ENCODE measurements at regions not wholly inside any gene's neighbourhood (a gene's known extent, or its start where the extent isn't known, plus 50 kb on each side); places are given as distances from the start of the nearest gene placed in this dataset.
"Not testable (repeated sequence)": the region's sequence is repeated elsewhere in the genome, so short reads cannot be mapped to it uniquely, and the experiment has no call there.

DNA sequence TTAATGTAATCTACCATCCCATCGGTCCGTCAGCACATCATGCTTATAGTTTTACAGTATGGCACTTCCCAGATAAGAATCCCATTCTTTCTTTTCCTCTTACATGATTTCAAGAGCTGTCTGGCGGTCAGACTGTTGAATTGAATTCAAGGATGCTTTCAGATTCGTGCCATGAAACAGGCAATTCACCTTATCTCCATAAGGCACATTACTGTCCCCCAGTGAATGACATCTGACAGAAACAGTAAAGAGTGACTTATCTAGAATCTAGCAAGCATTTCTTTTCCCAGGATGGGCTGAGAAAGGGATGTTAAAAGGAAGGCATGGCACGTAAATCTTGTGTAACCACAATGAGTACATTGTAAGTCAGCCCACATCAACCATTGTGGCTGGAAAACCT lies 61.1 kb upstream of the SEM1 start:
- intact Hi-C loops (cut with DNase I): no loop called here
- DNase-seq (ENCODE audit: low spot score): no peak

DNA sequence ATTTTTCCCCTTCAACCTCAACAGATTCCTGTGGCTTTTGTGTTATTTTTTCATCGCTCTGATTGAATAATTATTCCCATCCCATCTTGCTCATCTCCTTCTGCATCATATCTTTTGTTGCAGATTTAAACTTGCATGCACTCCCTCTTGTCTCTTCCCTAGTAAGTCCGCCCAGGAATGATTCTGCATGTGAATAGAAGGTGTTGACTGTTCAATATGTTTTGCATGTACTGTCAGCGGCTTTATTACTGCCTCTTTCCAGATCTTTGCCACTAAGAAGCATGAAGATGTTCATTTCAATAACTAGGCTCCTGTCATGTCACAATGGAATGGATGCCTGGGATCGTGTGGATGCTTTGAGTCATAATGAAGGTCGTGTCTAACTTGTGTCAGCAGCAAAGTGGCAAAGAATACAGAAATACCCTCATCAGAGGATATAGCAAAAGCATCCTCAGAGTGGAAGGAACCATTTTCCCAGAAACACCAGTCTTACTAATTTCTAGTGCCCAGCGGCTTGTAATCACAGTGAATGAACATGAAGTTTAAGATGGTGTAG lies 62.6 kb upstream of the SEM1 start:
- DNase-seq (ENCODE audit: low spot score): no peak
- intact Hi-C loops (cut with DNase I): no loop called here

DNA sequence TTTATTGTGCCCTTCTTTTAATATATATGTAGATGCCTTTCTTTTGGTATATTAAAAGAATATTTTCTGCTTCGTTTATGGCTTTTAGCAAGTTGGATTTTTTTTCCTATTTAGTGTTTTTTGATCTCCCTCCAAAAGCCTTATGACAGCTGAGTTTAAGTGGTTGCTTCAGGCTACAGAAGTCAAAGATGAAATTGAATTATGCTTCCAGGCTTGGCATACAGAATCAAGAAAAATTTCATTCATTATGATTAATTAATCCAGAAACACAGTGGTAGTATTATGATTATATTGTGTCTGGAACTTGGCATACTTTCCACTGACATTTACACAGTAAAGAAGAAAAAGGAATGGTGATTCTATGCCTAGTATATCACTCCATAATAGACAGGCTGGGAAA lies 63.8 kb upstream of the SEM1 start:
- intact Hi-C loops (cut with DNase I): no loop called here
- no peak for DNase-seq (ENCODE audit: low spot score)

DNA sequence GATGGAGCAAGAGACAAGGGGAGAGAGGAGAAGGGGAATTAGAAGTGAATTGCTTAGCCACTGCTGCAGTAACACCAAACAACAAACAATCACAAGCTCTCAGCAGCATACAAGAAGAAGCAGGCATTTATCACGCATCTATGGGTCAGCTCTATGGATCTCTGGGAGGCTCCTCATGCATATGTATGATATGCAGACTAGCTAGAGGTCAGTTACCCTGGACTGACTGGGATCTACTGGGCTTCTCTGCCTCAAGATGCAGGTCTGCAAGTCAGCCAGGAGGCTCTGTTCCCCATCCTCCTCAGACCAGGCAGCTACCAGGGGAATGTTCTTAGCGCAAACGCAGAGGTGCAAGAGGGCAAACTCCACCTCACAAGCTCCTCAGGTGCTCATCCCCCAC lies 64.7 kb upstream of the SEM1 start:
- intact Hi-C loops (cut with DNase I): no loop called here

DNA sequence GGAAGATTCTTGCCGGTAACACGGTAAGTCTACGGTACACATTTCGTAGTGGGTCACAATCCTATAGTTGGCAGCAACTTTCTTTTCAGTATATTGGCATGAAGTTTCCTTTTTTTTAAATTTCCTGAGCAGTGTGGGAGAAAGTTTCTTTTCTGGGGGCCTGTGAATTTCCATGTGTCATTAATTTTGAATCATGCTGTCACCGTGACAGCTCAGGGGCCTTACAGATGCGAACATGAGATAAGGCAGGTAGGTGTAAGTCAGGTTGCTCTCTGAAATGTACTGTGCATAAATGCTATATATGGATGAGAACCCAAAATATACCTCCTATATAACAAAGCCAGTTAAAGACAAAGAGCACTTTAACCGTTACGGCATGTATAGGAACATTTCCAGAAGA lies 65.4 kb upstream of the SEM1 start:
- intact Hi-C loops (cut with DNase I): no loop called here
- no peak for DNase-seq (ENCODE audit: low spot score)

More for the DNA sequence above, 64.7 kb upstream of the SEM1 start:
- DNase-seq (ENCODE audit: low spot score): no peak

DNA sequence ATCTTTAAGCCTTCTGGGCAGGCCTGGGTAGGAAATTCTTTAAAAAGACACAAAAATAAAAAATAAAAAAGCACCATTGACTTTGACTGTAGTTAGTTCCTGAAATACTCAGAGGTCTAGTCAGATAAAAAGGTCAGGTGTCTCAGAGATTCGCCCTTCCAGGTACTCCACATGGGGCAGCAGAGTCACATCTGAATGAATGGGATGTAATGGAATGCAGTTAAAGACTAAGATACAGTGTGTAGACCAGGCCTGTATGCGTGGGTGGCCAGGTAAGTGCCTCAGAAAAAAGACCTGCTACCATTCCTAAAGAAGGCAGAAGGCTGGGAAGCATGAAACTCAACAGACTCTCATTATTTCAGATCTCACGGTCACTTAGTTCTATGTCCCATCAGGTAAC lies 68.6 kb upstream of the SEM1 start:
- intact Hi-C loops (cut with DNase I): no loop called here
- DNase-seq (ENCODE audit: low spot score): no peak

DNA sequence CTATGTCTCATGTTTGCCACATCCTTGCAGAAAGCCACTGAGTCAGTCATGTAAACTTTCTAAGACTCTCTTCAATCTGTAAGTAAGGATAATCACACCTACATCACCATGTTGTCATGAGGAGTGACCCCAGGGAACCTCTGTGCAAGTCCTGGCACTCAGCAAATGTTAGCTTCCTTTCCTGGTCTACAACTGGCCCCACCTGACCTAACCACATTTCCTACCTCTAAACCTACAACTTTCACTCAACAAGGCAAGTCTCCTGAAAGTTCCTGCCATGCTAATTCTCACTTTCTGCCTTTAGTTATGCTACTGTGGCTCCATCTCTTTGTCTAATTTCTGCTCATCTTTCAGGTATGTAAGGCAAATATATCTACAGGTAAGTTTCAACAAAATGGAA lies 72.3 kb upstream of the SEM1 start:
- no peak for DNase-seq (ENCODE audit: low spot score)
- intact Hi-C loops (cut with DNase I): no loop called here

DNA sequence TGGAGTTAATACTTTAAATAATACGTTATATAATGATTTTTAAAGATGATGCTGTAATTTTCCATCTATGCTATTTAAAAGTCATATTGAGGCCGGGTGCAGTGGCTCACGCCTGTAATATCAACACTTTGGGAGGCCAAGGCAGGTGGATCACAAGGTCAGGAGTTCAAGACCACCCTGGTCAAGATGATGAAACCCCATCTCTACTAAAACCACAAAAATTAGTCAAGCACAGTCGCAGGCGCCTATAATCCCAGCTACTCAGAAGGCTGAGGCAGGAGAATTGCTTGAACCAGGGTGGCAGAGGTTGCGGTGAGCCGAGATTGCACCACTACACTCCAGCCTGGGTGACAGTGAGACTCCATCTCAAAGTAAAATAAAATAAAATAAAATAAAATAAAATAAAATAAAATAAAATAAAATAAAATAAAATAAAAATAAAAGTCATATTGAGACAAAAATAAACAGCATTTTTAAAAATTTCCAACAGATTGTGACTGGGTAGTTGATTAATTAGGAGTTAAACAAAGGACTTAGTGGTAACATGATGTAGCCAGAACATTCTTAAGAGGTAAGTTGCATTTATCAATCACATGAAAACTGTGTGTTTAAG lies 73.1 kb upstream of the SEM1 start:
- intact Hi-C loops (cut with DNase I); DNase-seq (ENCODE audit: low spot score): not testable (repeated sequence)

DNA sequence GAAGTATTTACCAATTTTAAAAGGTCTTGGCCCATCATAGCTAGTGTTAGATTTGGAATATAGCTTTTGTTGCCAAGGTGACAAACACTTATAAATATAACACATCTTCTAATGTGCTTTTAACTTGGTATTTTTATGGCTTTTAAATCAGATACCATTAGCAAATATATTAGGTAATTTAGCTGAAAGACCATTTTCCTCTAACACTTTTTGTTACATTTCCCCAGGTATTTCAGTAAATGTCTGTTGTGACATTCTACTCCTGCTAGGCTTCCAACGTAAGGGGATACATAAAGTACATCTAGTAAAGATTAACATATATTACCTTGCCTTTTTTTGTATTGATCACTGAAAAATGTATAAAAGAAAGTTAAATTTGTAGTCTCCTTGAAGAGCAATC lies 75.0 kb upstream of the SEM1 start:
- intact Hi-C loops (cut with DNase I): no loop called here
- no peak for DNase-seq (ENCODE audit: low spot score)

DNA sequence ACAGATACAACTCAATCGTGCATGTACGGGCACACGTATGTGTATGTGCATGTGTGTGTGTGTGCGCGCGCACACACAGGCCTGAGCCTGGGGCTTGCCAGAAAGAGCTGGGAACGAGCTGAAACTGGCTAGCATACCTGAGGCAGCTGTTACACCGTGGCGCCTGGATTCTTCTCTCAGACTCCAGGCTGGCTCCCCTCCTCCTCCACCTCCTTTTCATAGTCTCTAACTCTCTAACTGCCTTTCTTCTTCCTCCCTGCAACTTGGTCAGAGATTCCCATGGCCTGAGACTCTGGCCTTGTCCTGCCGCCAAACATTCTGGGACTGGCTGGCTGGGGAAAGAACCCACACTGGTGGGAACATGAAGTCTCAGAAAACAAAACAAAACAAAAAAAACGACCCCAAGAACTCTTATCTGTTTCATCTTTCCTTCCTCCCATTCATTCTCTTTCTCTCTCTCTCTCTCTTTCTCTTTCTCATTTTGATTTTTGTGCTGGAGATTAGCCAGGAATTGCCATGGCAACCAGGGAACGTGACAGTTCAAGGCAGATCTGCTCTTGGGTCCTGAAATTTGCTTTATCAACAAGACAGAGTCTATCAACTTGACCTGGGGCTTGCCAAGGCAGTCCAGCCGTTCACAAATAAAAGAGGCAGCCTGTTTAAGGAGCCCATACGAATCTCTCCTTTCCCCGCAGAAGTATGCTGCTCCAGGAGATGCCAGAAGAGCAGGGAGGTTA lies 76.8 kb upstream of the SEM1 start:
- intact Hi-C loops (cut with DNase I): no loop called here
- DNase-seq (ENCODE audit: low spot score): no peak

DNA sequence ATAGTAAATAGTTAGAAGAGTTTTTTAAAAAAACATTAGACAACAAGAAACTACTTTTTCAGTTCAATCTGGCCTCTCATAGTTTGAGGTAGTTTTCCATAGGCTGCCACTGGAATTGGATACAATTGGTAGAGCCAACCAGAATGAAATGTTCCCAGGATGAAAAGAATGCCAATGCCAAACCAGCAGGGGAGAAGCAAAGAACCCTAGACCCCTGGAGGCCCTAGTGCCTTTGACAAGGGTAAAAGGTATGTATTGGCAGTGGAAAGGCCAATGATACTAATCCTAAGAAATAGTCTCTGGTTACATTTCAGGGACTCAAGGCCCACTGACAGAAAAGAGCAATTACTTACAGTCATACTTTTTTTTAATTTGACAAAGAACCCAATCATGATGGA lies 77.4 kb upstream of the SEM1 start:
- DNase-seq (ENCODE audit: low spot score): no peak
- intact Hi-C loops (cut with DNase I): no loop called here

DNA sequence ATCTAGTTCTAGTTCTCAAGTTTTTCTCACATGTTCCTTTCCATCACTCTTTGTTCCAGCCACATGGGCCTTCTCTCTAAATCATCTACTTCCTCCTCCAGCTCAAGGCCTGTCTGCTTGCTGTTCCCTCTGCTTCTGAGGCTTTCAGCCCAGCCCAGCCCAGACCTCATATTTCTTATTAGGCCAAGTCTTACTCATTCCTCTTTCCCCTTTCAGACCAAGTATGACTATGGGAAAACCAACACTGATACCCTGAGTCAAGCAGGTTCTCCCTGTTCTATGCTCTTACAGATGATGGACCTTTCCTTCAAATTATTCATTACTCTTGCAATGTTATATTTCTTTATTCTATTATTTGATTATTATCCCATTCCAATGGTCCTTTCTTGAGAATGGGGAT lies 80.3 kb upstream of the SEM1 start:
- no peak for DNase-seq (ENCODE audit: low spot score)
- intact Hi-C loops (cut with DNase I): no loop called here

DNA sequence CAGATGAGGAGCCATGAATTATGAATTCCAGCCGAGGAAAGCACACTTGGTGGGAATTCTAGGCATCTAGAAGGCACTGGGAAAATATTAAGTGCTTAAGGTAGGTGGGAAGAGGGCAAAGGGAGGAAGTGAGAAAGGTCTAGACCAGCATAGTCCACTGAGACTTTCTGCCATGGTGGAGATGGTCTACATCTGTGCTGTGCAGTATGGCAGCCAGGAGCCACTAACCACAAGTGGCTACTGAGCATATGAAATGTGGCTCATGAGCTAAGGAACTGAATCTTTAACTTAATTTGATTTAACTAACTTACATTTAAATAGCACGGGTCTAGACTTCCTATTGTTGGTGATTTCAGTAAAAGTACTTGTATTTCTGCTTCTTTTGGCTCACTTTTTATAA lies 82.5 kb upstream of the SEM1 start:
- DNase-seq (ENCODE audit: low spot score): no peak

DNA sequence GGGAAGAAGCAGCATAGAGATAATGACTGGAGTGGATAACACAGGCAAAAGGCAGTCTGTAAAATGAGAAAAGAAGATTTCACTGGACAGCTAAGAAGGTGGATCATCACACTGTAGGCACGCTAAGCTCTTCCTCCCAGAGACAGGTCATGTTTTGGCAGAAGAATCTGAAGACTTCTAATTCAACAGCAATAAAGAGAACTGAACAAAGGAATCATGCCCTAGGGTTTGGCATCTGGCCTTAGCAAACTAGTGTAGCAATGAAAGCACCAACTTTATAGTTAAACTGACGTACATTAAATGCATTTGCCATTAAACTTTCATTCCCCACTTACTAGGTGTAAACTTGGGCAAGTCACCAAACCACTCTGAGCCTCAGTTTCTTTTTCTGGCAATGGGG lies 84.4 kb upstream of the SEM1 start:
- intact Hi-C loops (cut with DNase I): no loop called here
- DNase-seq (ENCODE audit: low spot score): no peak

More for the DNA sequence above, 82.5 kb upstream of the SEM1 start:
- intact Hi-C loops (cut with DNase I): no loop called here

DNA sequence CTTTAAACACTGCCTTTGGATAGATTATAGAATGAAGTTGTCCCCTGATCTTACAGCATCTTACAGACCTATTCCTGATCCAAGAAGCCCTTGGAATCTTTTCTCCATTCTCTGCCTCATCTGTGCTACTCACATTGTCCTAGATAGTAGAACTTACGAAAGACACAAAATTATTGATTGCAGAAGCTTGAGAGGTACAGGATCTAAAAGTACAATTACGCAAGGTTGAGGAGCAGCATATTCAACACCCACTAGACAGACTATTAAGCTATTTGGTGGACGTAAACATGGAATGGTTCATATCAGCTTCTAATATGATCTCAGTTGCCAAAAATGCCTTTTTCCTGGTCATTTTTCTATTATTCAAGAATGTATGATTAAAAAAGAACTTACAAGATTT lies 90.5 kb upstream of the SEM1 start:
- DNase-seq (ENCODE audit: low spot score): no peak

DNA sequence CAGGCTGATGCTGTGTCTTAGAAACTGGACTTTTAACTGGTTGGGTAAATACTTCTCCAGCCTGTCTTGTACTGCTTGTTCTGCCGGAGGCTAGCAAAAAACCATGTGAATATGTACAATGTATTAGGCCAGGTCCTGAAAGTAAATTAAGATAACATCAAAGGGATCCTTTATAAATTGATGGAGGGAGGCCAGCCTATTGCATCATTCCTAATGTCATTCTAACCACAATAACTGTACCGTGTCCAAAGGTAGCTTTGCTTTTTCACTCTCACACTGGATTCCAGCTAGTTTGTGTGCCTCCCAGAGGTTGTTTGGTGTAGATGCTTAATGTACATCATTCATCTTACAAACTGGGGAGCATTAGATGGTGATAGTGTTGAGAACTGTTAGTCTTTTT lies 91.2 kb upstream of the SEM1 start:
- DNase-seq (ENCODE audit: low spot score): no peak

More for the DNA sequence above, 90.5 kb upstream of the SEM1 start:
- intact Hi-C loops (cut with DNase I): no loop called here

DNA sequence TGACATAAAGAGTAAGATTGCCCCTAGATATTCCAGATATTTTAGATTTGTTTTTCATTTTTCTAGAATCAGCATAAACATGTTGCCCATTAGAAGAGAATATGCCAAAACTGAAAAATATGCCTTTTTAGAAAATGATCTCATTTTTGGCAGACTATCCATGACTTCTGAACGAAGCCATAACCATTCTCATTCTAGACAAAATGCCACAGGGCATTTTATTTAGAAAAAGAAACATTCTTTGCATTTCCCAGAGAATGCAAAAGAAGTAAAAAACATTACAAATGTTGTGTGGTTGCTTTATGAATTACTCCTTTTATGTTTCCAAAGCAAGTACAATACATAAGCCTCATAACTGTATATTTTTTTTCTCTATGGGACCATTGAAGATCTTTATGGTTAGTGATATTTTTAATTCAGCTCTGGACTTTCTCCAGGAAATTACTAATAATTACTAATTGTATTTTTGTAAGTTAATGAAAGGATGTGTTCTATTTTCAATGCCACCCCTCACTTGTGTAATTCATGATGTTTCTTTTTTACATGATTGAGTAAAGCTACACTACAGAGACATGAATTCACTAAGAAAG lies 109.6 kb upstream of the SEM1 start:
- DNase-seq (ENCODE audit: low spot score): no peak
- intact Hi-C loops (cut with DNase I): no loop called here

More for the DNA sequence above, 91.2 kb upstream of the SEM1 start:
- intact Hi-C loops (cut with DNase I): no loop called here

DNA sequence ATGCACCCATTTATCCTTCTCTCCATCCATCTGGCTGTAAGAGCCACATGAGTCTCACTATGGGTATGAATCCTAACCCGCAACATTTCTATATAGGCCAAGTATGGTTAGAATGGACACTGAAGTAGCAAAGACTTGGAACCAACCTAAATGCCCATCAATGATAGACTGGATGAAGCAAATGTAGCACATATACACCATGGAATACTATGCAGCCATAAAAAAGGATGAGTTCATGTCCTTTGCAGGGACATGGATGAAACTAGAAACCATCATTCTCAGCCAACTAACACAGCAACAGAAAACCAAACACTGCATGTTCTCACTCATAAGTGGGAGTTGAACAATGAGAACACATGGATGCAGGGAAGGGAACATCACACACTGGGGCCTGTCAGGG lies 111.5 kb upstream of the SEM1 start:
- intact Hi-C loops (cut with DNase I); DNase-seq (ENCODE audit: low spot score): not testable (repeated sequence)

DNA sequence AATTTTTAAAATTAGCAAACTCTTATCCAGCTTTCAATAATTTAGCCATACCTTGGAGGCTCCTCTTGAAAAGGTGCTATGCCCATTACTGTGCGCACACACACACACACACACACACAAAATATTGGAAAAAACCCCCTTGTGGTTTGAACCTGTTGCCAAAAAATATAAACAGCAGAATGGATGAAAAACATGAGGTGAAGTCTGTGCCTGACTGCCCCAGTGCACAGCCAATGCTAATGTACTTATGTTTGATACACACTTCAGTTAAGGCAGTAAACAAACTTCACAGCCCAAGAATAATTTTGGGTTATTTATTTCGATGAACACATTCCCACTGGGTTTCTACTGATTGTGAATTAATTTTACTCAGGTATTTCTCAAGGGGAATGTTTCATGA lies 113.2 kb upstream of the SEM1 start:
- intact Hi-C loops (cut with DNase I): no loop called here
- no peak for DNase-seq (ENCODE audit: low spot score)

DNA sequence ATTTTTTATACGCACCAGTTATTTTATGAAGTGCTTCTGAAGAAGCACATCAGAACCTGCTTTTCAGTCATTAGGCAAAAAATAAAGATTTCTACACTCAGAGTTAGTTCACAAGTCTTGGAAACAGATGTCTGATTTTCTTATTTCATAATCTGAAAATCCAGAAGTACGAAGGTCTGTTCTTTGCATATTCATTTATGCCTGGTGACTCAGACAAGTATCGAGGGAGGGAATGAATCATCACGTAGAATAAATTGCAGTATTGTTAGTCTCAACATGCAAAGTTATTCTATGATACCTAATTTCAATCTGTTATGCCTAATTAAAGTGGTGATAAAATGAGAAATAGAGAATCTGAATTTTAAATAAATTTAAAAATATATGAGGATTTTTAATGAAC lies 113.6 kb upstream of the SEM1 start:
- intact Hi-C loops (cut with DNase I): no loop called here
- DNase-seq (ENCODE audit: low spot score): no peak

DNA sequence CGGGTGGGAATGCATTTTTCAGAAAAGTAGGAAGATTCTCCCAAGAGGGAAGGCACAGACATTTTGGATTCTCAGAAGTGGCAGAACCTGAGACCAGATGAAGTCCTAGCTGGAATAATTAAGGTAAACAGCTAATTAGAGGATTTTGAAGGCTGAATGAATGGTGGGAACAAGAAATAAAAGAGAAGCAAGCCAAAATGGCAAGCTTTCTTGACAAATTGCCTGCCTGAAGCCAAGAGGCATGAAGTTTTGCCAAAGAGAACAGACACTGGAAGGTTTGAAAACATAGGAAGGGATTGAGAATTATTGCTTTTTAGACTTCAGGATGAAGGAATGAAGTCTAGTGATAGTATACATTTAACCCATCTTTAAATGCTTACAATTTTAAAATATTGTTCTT lies 115.0 kb upstream of the SEM1 start:
- intact Hi-C loops (cut with DNase I): no loop called here
- no peak for DNase-seq (ENCODE audit: low spot score)

Measured in posterior vena cava (tissue), 2 donors.